Cerebellar cortex (tissue), 1 donor: ENCODE measurements at regions not wholly inside any gene's neighbourhood (a gene's known extent, or its start where the extent isn't known, plus 50 kb on each side); places are given as distances from the start of the nearest gene placed in this dataset.

Experiments used
- DNase-seq: peaks from one replicate; pipeline ENCODE4 v3.0.0-alpha.2; 2015; ENCODE audit warnings: low spot score

DNA sequence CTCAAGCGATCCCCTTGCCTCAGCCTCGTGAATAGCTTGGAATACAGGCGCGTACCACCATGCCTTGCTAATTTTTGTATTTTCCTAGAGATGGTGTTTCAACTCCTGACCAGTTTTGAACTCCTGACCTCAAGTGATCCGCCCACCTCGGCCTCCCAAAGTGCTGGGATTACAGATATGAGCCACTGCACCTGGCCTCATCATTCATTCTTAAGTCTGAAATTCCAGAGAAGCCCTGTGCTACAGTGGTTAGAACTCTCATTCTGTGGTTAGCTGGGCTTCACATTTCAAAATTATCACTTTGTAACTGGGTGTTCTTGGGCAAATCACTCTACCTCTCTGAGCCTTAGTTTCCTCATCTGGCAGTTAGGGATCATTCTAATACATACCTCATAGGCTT is 86.1 kb upstream of the POU3F1 start:
- no peak for DNase-seq

DNA sequence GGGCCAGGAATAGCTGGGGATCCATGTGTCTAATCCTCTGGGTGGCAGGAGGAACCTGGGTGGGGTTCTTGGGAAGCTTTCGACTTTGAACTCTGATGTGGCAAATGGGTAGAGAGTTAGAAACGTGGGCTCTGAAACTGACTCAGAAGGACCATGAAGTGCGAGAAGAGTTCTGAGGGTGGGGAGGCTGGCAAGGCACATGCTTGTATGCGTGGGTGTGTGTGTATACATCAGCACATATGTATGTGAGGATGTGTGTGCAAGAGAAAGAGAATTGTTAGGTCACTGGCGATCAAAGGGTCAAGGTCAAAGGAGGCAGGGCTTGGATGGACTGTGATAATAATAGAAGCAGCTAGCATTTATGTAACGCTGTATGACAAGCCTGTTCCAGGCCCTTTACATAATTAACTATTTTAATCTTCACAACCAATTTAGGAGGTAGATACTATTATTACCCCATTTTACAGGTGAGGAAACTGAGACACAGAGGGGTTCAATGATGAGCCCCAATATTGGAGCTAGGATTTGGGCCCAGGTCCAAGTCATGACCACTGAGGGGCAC is 84.5 kb upstream of the POU3F1 start:
- no peak for DNase-seq

DNA sequence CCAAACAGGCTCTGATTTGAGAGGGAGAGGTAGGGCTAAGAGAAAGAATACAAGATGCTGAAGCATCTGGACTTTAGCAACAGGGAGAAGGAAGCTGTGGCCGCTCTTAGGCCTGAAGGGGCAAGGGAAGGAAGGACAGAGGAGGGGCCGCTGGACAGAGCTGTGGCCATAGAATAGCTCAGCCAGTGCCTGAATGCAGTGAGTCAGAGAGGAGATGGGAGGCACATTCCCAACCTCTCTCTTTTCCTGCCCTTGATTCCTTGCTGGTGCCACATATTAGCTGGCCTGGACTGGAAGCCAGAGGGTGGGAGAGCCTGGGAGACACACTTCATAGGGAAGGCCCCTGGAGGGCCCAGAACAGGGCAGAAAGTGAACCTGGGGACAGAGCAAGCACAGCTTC is 83.4 kb upstream of the POU3F1 start:
- no peak for DNase-seq

DNA sequence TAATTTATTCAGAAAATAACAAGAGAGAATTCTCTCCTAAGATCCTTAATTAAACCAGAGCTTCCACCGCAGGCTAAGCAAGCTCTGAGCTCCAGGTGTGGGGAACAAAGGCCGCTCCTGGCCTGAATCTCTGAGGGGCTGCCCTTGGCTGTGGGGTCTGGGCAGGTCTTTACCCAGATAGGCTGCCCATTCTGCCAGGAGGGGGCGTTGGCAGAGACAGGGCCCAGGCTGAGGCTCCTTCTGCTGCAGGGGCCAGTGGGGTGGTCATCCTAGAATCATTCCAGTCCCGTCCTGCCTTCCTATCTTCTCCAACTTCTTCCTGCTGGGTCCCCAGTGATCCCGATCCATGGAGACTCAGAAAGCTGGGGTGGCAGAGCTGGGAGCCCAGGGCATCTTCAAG is 82.9 kb upstream of the POU3F1 start:
- no peak for DNase-seq

DNA sequence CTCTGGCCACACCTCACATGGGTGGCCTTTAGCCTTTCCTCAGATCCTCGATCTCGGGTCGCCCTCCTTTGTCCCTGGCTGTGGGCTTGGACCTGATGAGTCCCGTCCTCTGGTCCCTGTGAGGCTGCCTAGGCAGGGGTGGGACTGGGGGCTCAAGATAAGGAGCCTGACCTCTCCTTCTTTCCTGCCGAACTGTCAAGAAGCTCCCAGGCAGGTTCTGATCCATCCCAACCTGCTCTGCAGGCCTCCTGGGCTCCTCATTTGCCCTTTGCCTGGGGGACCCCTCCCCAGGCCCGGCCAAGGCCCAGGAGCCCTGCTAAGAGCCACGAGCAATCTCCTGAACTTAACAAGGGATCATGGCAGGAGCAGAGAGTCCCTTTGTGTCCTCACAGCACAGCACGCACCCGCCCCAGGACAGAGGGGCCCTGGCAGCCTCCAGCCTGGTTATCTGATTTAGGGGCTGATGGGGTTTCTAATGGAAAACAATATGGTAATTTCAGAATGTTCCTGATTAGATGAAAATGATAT is 82.4 kb upstream of the POU3F1 start:
- no peak for DNase-seq

DNA sequence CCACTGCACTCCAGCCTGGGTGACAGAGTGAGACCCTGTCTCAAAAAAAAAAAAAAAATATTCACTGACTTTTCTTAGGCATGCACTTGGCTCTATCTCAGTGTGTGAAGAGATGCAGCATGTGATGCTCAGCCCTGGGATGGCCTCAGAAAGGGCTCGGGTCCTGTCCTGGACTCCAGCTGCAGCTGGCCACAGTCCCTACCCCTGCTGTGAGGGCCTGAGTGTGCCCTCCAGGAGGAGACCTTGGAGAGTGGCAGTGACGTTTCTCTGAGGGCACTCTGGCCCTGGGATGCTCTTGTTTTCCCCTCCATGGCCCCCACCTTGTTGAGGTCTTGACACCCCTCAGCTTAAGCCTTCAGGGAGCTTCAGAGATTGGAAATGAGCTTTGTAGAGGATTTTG is 81.9 kb upstream of the POU3F1 start:
- DNase-seq, result no peak

DNA sequence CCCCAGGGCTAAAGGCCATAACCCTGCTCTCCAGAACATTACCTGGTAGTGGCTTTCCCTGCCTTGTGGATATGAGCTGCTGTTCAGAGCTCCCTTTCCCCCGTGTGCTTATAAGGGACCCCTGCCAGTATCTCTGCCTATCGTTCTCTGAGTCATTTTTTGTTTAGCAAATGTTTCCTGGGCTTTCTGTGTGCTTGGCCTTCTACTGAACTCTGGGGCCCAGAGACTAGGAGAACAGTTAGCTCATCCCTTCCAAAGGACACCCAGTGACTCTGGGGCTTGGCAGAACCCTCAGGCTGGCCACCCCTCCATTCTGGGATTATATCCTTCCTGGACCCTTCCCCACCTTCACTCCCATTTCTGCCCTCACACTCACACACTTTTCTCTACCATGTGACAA is 80.8 kb upstream of the POU3F1 start:
- DNase-seq, result no peak

DNA sequence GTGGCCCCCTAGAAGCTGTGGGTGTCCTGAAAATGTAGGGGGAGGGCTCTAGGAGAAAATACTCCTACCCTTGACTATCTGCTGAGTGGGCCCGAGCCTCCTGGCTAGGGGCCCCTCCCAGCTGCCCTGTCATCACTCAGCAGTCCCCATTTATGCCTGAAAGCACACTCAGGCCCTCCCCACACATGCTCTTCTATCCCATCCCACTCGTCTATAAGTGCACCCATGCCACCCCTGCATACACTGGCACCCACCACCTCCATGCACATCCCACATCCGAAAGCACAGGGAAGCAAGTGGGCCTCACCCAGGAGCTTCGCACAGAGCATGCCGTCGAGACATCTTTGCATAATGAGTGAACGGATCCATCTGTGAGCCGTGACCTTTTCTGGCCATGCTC is 80.4 kb upstream of the POU3F1 start:
- DNase-seq, result no peak

DNA sequence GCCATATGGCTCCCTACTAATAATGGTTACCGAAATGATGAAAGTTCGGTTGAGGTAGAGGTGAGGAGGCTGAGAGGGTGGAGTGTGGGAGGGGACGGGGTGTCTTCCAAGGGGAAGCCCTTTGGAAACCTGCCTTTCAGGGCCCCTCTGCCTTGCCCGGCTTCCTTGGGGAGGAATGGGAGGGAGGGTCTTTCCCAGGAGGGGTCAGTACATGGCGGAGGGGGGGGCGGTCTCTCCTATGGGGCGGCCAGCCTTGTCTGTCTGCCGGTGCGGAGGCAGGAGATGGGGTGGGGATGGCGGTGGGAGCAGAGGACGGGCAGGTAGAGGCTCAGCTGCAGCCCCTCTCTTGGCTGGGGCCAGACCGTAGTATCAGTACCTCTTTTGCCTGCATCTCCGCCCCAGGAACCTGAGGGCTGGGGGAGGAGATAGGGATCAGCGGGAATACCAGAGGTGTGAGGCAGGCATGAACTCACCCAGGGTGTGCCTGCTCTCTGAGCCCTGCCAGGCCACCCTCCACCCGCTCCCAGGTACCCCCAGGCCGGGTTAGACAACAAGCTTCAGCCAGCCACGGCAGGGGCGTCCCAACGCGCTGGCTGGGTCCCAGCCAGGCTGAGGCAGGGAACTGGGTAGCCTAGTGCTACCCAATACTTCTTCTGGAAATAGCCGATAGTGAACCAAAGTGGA is 79.4 kb upstream of the POU3F1 start:
- no peak for DNase-seq

DNA sequence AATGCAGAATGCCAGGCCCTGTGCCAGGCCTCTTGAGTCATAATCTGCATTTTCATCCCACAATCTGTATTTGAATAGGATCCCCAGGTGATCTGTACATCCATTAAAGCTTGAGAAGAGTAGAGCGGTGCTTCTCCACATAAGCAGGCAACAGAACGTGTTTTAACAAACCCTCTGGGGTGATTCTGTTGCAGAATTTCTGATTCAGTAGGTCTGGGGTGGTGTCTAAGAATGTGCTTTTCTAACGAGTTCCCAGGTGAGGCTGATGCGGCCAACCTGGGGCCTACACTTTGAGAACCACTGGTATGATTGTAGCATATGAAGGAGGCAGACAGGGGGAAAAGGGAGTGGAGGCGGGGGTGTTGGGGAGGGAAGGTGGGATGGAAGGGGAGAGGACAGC is 78.4 kb upstream of the POU3F1 start:
- no peak for DNase-seq

DNA sequence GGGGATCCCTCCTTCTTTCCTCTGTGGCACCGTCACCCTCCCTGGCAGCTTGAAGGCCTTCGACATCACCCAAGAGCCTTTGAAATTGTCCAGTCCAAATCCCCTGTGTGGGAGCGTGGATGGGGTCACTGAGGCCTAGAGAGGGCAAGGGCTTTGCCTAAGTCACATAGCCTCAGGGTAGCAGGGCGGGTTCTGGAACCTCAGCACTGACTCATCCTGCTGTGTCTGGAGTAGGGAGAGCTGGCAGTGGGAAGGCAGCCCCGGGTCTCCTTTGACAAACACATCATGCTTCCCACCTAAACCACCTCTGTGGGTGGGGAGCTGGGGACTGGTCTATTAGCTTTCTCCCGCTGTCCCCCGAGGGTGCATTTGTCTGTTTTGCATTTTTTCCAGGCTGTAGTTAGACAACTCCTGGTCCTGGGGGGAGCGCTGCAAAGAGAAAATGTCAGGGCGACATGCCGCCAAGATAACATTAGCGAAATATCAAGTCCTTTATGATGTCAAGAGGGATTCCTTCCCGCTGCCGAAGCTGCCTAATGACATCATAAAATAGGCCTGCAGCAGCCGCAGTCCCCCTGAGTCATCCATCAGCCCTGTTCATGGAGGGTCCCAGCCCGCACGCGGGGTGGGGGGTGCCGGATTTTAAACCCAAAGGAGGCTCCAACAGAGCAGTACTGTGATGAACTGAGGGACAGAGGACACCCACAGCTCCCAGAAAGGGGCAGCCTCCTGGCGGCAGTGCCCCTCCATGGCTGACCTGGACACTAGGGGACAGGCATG is 77.0 kb upstream of the POU3F1 start:
- no peak for DNase-seq

DNA sequence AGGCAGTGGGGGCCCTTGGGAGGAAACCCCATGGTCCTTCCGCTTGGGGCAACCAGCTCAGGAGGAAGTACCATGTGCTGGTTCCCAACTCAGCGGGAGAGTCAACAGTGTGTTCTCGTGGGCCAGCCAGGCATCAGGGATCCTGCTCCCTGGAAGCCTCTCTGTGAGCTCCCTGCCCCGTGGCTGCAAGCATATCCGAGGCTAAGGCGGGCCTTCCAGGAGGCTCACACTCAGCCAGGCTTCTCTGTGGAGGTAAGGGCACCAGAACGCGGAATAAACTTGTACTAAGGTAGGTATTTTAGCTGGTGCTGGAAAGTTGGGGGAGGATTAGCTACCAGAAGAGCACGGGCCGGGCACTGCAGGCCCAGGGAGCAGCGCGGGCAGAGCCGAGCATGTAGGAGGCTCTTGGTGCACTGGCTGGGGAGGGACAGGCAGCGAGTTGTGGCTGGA is 74.7 kb upstream of the POU3F1 start:
- no peak for DNase-seq

DNA sequence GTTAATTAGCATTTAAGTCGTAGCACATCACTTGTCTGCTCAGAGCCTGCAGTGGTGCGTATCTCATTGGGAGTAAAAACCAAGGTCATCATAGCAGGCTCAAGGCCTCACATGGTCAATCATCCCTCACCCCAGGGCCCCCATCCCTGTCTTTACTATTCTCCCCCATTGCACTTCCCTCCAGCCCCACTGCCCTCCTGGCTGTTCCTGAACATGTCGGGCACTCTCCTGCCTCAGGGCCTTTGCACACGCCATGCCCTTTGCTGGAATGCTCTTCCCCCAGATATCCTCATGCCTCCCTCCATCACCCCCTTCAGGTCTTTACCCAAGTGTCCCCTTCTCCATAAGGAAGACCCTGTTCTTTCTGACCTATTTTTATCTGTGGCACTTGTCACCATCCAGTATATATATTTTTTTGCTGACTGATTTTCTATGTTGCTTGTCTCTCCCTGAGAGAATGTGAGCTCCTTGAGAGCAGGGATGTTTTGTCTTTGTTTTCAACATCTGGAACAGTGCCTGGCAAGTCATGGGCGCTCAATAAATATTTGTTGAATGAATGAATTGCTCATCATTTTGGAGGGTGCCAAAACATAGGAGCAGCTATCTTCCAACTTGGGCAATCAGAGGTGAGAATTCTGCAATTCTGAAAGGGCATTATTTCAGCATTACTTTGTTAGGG is 74.1 kb upstream of the POU3F1 start:
- no peak for DNase-seq

DNA sequence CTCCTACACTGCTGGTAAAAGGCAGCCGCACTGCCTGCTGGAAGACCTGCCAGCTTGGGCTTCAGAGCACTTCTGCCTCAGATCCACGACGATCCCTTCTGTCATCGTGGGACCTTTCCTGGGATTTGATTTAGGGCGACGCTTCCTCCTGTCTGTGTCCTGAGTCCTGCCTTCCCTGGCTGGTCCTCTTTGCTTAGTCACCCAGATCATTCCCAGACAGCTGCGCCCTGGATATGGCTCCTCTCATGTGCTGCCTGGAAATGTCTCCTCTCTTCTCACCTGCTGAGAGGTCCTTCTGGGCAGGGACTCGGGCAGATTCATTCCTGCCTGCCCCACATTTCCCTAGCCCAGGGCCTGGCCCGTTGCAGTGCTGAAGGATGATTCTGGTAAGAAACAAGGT is 72.4 kb upstream of the POU3F1 start:
- DNase-seq, result no peak

DNA sequence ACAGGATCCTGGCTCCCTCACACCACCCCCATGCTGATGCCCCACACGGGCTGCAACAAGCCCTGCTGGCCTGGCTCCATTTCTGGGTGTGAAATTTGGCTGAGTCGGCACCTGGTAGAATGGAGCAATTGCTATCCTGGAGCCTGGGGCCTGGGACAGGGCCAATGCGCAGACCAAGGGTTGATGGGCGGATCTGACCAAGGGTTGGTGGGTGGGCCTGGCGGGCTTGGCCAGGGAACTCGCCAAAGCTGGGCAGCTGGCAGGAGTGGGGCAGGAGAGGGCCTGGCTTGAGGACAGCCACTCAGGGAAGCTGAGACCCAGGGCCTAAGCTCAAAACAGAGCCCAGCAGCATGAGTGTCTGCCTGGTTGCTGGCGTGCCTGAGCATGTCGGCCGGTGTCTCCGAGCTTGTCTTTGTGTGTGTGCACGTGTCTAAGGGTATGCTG is 70.9 kb upstream of the POU3F1 start:
- DNase-seq, result no peak

DNA sequence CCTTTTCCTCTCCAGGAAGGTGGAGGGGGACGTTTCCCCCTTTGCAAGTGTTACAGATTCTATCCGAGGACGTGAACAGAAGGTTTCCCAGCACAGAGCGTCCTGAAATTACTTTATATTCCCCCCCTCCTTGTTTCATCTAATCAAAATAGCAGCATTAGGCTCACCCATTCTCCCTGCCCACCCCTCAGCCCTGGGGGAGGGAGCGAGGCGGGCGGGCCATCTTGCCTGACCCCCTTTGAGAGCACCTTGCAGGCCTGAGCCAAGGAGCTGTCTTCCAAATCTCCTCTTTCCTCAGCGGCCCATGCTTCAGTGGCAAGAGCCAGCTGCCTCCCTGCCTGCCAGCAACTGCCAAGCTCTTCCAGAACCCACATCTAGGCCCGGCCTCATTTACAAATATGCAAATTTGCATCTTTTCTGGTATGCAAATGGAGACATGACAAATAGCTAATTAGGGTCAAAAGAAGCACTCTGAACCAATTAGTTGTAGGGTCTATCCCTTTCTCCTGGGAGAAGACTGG is 69.1 kb upstream of the POU3F1 start:
- DNase-seq, result no peak

DNA sequence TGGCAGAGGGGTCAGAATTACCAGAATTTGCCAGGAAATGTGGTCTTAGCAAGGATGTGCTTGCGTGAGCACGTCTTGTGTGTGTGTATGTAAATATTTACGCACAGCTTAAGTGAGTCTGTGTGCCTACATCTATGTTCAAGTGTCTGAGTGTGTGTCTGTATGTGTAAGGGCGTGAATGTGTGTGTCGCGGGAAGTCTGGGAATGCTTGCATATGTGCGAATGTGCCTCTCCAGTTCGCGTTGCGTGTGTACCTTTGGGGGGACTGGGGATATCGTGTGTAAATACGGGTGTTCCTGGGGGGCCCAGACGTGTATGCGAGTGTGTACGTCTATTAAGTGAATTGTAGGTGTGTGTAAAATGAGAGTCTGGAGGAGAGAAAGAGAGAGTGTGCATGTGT is 68.6 kb upstream of the POU3F1 start:
- DNase-seq, result no peak

DNA sequence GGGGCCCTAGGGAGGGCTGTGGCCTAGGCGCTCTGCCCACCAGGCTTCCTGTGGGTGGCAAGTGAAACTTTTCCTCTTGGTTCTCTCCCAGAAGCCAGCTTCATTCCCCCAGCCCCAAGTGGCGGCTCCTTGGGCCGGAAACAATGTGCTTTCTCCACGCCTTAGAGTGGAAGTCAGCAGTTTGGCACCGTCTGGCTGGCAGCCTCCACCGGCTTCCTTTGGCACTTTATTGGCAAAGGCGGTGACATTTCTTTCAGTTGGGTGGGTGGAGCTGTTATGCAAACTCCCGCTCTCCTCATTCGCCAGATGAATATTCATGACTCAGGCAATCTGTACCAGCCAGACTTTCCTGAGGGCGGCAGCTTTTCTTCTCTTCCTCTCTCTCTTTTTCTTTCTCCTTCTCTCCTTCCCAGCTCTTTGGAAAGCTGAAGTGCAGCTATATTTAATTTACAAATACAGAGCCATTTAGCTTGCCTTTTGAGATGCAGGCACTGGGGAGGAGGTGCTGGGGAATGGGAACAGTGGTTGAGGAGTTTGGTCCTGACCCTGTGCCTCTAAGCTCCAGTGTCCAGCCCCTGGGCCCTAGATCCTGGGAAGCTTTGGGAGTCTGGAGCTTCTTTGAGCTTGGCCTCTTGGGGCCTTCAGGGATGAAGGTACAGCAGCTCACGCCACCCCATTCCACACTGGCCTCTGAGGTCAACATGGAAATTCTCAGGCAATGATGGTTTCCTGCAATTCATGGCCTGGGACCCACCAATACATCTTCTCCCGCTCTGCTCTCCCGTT is 67.8 kb upstream of the POU3F1 start:
- peak; percentile 20 for DNase-seq

DNA sequence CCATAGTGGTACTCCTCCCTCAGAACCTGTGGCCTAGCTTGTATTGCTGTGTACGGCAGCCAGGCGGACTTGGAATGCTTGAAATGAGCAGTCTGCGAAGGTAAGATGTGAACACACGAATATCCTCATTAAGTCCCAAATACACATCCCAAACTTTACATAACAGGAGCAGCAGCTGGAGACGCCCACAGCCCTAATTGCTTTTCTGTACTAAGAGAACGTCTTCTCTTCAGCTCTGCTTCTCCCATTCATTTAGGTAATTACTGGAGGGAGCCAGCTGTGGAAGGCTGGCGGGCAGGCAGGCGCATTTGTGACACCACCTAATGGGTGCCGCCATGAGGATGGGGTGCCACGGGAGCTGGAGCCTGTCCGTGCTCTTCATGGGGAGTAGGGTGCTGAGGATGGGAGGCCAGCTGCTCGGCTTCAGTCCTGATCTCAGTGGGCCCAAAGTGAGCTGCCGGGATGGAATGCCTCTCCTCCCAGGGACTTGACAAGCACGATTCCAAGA is 66.6 kb upstream of the POU3F1 start:
- no peak for DNase-seq

DNA sequence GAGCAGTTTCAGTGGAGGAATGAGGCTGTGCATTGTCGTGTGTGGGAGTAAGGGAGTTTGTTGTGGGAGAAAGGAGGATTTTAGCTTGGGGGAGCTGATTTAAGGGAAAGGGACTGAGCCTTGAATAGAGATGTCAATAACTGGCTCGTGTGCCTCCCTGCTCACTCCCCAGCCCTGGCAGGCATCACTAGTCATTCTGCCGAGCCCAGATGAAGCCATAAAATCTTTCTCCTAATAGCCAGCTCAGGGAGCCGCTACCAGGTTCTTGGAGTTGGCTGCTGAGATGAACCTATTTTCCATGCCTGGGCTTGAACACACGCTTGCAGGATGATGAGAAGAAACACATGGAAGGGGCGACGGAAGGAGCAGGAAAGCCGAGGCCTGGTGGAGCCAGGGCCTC is 65.0 kb upstream of the POU3F1 start:
- DNase-seq, result no peak

DNA sequence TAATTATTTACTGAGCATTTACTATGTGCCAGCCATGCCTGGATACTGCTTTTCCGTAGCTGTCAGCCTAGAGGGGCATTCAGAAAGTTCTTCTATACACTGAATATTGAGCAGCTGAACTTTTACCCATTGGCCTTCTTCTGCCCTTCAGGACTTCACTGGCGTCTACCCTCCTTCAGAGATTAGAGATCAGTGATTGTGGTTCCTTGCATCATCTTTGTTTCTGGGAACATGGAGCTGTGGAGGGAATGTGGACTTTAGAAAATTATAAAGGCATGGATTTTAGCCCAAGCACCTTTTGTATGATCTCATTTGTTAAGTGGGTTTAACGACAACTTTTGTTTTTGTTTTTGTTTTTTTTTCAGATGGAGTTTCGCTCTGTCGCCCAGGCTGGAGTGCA is 58.7 kb upstream of the POU3F1 start:
- DNase-seq, result no peak
